Muscle layer of duodenum (tissue), 2 donors: ENCODE measurements at regions not wholly inside any gene's neighbourhood (a gene's known extent, or its start where the extent isn't known, plus 50 kb on each side); places are given as distances from the start of the nearest gene placed in this dataset.

Source experiments
- H3K27ac ChIP-seq: one replicate; pipeline ENCODE4 v1.7.0; 2013; ENCODE audit warnings: mild to moderate bottlenecking, low read length
- H3K27me3 ChIP-seq: one replicate; pipeline ENCODE4 v1.7.0; 2013; ENCODE audit warnings: low read depth, mild to moderate bottlenecking, control low read depth, low read length
- H3K36me3 ChIP-seq, 2 donors: one replicate each; pipeline ENCODE4 v1.7.0; 2013; ENCODE audit warnings: low read length in 2 of 2, control low read depth in 1 of 2, mild to moderate bottlenecking in 1 of 2; ENCODE audit not compliant: insufficient read depth in 2 of 2, control insufficient read depth in 1 of 2
- H3K4me1 ChIP-seq, 2 donors: one replicate each; pipeline ENCODE4 v1.7.0; 2013; ENCODE audit warnings: low read length in 2 of 2, mild to moderate bottlenecking in 2 of 2, control low read depth in 1 of 2, moderate library complexity in 1 of 2; ENCODE audit not compliant: insufficient read depth in 2 of 2, control insufficient read depth in 1 of 2
- H3K4me3 ChIP-seq, 2 donors: one replicate each; pipeline ENCODE4 v1.7.0; 2013; ENCODE audit warnings: low read length in 2 of 2, low read depth in 1 of 2, mild to moderate bottlenecking in 1 of 2
- H3K9me3 ChIP-seq, 2 donors: one replicate each; pipeline ENCODE4 v1.7.0; 2013; ENCODE audit warnings: low read length in 2 of 2, control low read depth in 1 of 2, mild to moderate bottlenecking in 1 of 2; ENCODE audit not compliant: control insufficient read depth in 1 of 2
- donor health status: healthy.

DNA sequence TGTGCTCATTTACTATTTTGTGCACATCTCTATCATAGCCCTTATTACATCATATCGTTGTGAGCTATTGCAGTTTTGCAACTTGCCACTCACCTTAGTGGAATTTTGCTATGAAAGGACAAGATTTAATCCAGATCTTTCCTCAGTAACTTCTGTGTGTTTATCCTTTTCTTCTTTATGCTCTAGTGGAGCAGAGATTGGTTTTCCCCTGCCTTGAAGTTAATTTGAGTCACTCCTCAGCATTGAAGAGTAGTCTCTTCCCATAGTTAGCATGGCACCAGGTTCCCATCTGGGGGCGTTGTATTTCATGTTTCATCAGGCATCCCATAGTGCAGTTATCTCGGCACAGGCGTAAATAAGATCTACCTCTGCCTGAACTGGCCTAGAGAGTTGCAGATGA is 510.4 kb downstream of the PSAT1 start:
- Histone ChIP-seq H3K4me3 (no peak overlapping the region), H3K36me3 (no peaks in the 10 kb centered on the region), H3K4me1 (no peaks in the 10 kb centered on the region), H3K27me3 (no peaks in the 10 kb centered on the region), H3K27ac (no peak overlapping the region), H3K9me3 (no peaks in the 10 kb centered on the region)

GRCh38 chr9:78808048-78808447 is 511.1 kb downstream of the PSAT1 start:
- no peaks in the 10 kb centered on the region for H3K27me3 ChIP-seq
- no peaks in the 10 kb centered on the region for H3K4me1 ChIP-seq

GRCh38 chr9:78811622-78812276 is 514.8 kb downstream of the PSAT1 start:
- no peak overlapping the region for H3K27ac ChIP-seq
- H3K4me1 ChIP-seq: no peaks in the 10 kb centered on the region
- H3K27me3 ChIP-seq: no peaks in the 10 kb centered on the region
- no peak overlapping the region for H3K4me3 ChIP-seq
- no peaks in the 10 kb centered on the region for H3K36me3 ChIP-seq
- H3K9me3 ChIP-seq: no peaks in the 10 kb centered on the region

More at GRCh38 chr9:78808048-78808447, 511.1 kb downstream of the PSAT1 start:
- Histone ChIP-seq H3K27ac (no peak overlapping the region), H3K9me3 (no peaks in the 10 kb centered on the region), H3K36me3 (no peaks in the 10 kb centered on the region), H3K4me3 (no peak overlapping the region)

GRCh38 chr9:78812665-78813064 is 515.7 kb downstream of the PSAT1 start:
- H3K4me1 ChIP-seq: no peaks in the 10 kb centered on the region
- H3K27me3 ChIP-seq: no peaks in the 10 kb centered on the region

GRCh38 chr9:78813602-78814180 is 516.8 kb downstream of the PSAT1 start:
- Histone ChIP-seq H3K36me3 (no peaks in the 10 kb centered on the region), H3K4me3 (no peak overlapping the region), H3K4me1 (no peaks in the 10 kb centered on the region)

More at GRCh38 chr9:78812665-78813064, 515.7 kb downstream of the PSAT1 start:
- Histone ChIP-seq H3K36me3 (no peaks in the 10 kb centered on the region), H3K4me3 (no peak overlapping the region), H3K9me3 (no peaks in the 10 kb centered on the region), H3K27ac (no peak overlapping the region)

DNA sequence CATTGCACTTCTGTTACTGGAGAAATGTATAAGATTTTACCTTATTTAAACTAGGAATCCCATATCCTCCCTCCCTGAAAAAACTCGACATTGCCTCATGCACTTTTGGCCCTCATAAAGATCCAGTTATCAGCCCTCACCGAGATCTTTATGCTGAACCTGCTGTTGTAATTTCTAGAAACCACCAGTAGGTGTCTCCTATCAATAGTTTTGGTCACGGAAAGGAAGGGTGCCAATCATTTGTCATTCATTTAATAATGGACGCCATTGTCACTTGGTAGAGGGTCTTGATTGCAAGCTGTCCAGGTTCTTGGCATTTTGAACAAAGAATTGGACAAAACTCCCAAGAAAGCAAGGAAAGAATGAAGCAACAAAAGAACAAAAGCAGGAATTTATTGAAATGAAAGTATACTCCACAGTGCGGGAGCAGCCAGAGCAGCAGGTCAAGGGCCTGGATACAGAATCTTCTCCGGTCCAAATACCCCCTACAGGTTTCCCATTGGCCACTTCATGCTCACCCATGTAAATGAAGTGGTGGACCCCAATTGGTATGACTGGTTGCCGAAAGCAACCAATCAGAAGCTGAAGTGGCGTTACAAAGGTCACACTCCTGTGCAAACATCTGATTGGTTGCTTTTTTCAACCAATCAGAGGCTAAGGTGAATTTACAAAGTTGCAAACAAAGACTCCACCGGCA is 524.3 kb downstream of the PSAT1 start:
- Histone ChIP-seq H3K4me1 (no peaks in the 10 kb centered on the region), H3K36me3 (no peaks in the 10 kb centered on the region), H3K27ac (no peak overlapping the region), H3K4me3 (peak overlapping the region; percentile 40 to 55), H3K27me3 (no peaks in the 10 kb centered on the region), H3K9me3 (no peaks in the 10 kb centered on the region)

More at GRCh38 chr9:78813602-78814180, 516.8 kb downstream of the PSAT1 start:
- Histone ChIP-seq H3K27ac (no peak overlapping the region), H3K27me3 (no peaks in the 10 kb centered on the region), H3K9me3 (no peaks in the 10 kb centered on the region)

DNA sequence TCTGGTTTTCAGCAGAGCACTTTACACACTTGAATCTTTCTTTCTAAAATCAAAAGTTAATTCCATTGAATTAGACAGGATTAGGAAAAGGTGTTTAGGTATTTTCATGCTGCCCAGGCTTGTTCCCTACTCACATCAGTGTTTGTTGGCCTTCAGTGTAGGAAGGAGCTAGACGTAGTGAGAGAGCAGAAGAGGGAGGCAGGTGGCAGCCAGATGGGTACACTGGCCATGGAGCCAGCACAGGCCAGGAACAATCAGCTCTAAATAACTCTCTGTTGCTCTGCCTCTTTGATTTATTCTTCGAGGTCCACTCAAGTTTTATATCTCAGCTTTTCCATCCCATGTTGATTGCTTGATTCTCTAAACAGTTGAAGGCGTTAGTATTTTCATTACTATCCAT is 529.6 kb downstream of the PSAT1 start:
- Histone ChIP-seq H3K4me3 (no peak overlapping the region), H3K27me3 (no peaks in the 10 kb centered on the region), H3K27ac (no peak overlapping the region), H3K36me3 (no peaks in the 10 kb centered on the region), H3K4me1 (no peaks in the 10 kb centered on the region), H3K9me3 (no peaks in the 10 kb centered on the region)

GRCh38 chr9:78828521-78828920 is 531.6 kb downstream of the PSAT1 start:
- Histone ChIP-seq H3K36me3 (no peaks in the 10 kb centered on the region), H3K9me3 (no peaks in the 10 kb centered on the region), H3K4me1 (no peaks in the 10 kb centered on the region), H3K27ac (no peak overlapping the region), H3K27me3 (no peaks in the 10 kb centered on the region), H3K4me3 (no peak overlapping the region)

DNA sequence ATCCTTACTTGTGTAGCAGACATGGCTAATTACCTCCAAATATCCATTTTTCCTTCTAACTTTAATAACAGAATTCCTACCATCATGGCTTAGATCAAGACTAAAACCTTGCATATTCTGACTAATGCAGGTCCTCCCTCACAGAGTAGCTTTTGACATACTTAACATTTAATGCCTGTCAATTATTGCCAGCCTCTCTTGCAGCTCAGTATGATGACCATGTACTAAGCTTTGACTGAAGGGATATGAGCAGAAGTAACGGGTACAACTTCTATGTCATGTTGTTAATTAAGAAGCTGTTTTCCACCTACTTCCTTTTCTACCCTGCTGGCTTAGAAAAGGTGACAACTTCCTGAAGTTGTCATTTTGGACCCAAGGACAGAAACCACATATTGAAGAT is 533.4 kb downstream of the PSAT1 start:
- Histone ChIP-seq H3K9me3 (no peaks in the 10 kb centered on the region), H3K27ac (no peak overlapping the region), H3K27me3 (no peaks in the 10 kb centered on the region), H3K36me3 (no peaks in the 10 kb centered on the region), H3K4me1 (no peaks in the 10 kb centered on the region), H3K4me3 (no peak overlapping the region)

GRCh38 chr9:78831726-78832125 is 534.8 kb downstream of the PSAT1 start:
- Histone ChIP-seq H3K4me3 (no peak overlapping the region), H3K27ac (no peak overlapping the region), H3K27me3 (no peaks in the 10 kb centered on the region), H3K36me3 (no peaks in the 10 kb centered on the region), H3K9me3 (no peaks in the 10 kb centered on the region), H3K4me1 (no peaks in the 10 kb centered on the region)

GRCh38 chr9:78835928-78836450 is 539.1 kb downstream of the PSAT1 start:
- no peaks in the 10 kb centered on the region for H3K4me1 ChIP-seq
- H3K27me3 ChIP-seq: no peaks in the 10 kb centered on the region
- H3K27ac ChIP-seq: no peak overlapping the region
- no peaks in the 10 kb centered on the region for H3K36me3 ChIP-seq
- no peak overlapping the region for H3K4me3 ChIP-seq
- no peaks in the 10 kb centered on the region for H3K9me3 ChIP-seq
